Vagina (tissue), 2 donors: ENCODE measurements at regions not wholly inside any gene's neighbourhood (a gene's known extent, or its start where the extent isn't known, plus 50 kb on each side); places are given as distances from the start of the nearest gene placed in this dataset.

ENCODE experiments used
- POLR2A ChIP-seq, 2 donors: fragments of 450-650 bp; IDR thresholded peaks; one replicate each; pipeline ENCODE4 v1.6.1; 2017; ENCODE audit warnings: antibody characterized with exemption in 2 of 2, mild to moderate bottlenecking in 2 of 2, moderate library complexity in 2 of 2
- POLR2AphosphoS5 ChIP-seq, 2 donors: sonication (generic); formaldehyde crosslinking; IDR thresholded peaks; one replicate each; pipeline ENCODE4 v1.9.0; 2017; ENCODE audit warnings: antibody characterized with exemption in 2 of 2, mild to moderate bottlenecking in 2 of 2, low read depth in 1 of 2; ENCODE audit not compliant: insufficient read depth in 1 of 2
- TF ChIP-seq, protein P1 (sequence below), 3 experiments: fragments of 450-650 bp in 2 of 3; fragments of 200-600 bp in 1 of 3; sonication (generic) in 1 of 3; IDR thresholded peaks; one replicate each; pipeline ENCODE4 v1.5.1; 2017 to 2019; ENCODE audit warnings: antibody characterized with exemption in 3 of 3, mild to moderate bottlenecking in 2 of 3, moderate library complexity in 2 of 3

DNA sequence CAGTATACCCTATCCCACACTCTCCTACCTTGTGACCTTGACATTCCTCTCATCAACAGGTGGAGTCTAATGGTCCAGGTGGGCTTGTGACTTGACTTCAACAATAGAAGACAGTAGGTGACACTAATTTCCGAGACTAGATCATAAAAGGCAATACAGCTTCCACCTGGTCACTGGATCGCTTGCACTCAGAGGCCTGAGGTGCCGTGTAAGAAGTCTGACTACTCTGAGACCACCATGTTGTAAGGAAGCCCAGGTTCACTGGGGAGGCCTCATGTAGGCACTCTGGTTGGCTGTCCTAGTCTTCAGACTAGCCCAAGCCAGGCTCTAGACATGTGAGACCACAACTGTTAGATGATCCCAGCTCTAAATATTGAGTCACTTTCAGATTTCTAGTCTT, 370.4 kb downstream of the MID1IP1 start:
- TF ChIP-seq, protein P1, sequence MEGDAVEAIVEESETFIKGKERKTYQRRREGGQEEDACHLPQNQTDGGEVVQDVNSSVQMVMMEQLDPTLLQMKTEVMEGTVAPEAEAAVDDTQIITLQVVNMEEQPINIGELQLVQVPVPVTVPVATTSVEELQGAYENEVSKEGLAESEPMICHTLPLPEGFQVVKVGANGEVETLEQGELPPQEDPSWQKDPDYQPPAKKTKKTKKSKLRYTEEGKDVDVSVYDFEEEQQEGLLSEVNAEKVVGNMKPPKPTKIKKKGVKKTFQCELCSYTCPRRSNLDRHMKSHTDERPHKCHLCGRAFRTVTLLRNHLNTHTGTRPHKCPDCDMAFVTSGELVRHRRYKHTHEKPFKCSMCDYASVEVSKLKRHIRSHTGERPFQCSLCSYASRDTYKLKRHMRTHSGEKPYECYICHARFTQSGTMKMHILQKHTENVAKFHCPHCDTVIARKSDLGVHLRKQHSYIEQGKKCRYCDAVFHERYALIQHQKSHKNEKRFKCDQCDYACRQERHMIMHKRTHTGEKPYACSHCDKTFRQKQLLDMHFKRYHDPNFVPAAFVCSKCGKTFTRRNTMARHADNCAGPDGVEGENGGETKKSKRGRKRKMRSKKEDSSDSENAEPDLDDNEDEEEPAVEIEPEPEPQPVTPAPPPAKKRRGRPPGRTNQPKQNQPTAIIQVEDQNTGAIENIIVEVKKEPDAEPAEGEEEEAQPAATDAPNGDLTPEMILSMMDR (IDR thresholded peaks at IDR 0.05): no peak
- TF ChIP-seq POLR2A (IDR thresholded peaks at IDR 0.05) (no peak), POLR2AphosphoS5 (IDR thresholded peaks at IDR 0.05; ENCODE audit: insufficient read depth in 1 of 2, low read depth in 1 of 2) (no peak)
